A204.1 (cell line): ENCODE measurements at regions not wholly inside any gene's neighbourhood (a gene's known extent, or its start where the extent isn't known, plus 50 kb on each side); places are given as distances from the start of the nearest gene placed in this dataset.
"Not testable (repeated sequence)": the region's sequence is repeated elsewhere in the genome, so short reads cannot be mapped to it uniquely, and the experiment has no call there.

Experiments used
- FAIRE-seq: peaks from 2 replicates; lab custom pipeline; 2012; peaks lifted over from hg19 to GRCh38; lab: Jason Lieb, UNC

DNA sequence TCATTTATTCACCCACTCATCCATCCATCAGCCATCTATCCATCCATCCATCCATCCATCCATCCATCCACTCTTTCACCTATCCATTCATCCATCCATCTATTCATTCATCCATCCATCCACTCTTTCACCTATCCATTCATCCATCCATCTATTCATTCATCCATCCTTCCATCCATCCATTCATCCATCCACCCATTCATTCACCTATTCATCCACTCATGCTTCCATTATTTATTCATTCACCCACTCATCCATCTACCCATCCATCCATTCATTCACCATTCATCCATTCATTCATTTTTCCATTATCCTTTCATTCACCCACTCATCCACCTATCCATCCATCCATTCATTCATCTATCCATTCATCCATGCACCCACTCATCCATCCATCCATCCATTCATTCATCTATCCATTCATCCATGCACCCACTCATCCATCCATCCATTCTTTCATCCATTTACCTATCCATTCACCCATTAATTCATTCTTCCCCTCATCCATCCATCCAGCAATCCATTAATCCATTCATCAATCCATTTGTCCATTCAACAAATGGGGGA is 360.9 kb downstream of the ADGRD1 start:
- FAIRE-seq, result no peak

GRCh38 chr12:131315601-131316000 is 361.9 kb downstream of the ADGRD1 start:
- FAIRE-seq, result no peak

DNA sequence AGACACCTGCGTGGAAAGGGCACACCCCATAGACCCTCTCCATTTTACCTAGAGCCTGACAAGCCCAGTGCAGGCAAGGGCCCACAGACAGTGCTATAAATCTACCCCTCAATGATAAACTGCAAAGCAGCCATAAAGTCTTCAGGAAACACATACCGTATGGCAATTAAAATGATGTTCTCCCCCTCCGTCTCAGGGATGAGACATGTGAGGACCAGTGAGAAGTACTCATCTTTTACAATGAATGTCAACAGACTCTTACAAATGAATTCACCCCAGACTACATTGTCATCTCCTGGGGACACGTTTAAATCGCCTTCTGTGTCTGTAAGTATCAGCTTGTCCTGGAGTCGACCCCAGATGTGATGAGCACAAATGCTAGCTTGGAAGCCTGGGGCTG is 362.7 kb downstream of the ADGRD1 start:
- FAIRE-seq, result no peak

GRCh38 chr12:131318045-131318685 is 364.5 kb downstream of the ADGRD1 start:
- no peak for FAIRE-seq

DNA sequence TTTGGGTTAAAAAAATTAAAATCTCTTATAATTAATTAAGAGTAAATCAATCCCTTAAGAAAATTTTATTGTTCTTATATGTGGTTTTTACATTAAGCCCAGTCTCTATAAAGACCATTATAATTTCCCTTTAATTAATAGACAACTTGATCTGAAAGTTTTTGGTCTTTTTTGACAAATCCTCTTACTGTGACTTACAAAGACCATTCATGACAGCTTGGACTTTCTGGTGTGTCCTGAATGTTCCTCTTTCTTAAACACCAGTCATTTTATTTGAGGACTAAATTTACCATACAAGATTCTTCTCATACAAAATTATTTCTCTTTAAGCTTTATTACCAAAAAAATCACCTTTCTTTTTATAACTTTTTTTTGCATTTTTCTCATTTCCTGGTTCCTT is 368.3 kb downstream of the ADGRD1 start:
- no peak for FAIRE-seq

DNA sequence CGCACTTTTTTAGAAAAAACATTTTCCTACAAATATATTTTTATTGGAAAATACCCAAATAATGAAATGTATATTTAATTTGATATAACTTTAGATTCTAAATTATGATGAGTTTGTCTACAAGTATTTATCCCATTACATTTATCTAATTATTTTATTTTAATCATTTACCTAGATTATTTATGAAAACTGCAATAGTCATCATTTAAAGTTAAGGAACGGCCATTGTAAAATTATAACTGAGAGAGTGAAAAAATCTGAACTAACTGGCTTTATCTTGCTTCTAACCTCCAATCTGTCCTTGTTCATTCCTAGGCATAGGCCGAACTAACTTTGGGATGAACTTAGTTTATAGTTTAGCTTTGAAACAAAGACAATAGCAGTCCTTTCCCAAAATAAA is 368.8 kb downstream of the ADGRD1 start:
- peak; percentile 71 for FAIRE-seq

GRCh38 chr12:131323879-131324278 is 370.2 kb downstream of the ADGRD1 start:
- no peak for FAIRE-seq

DNA sequence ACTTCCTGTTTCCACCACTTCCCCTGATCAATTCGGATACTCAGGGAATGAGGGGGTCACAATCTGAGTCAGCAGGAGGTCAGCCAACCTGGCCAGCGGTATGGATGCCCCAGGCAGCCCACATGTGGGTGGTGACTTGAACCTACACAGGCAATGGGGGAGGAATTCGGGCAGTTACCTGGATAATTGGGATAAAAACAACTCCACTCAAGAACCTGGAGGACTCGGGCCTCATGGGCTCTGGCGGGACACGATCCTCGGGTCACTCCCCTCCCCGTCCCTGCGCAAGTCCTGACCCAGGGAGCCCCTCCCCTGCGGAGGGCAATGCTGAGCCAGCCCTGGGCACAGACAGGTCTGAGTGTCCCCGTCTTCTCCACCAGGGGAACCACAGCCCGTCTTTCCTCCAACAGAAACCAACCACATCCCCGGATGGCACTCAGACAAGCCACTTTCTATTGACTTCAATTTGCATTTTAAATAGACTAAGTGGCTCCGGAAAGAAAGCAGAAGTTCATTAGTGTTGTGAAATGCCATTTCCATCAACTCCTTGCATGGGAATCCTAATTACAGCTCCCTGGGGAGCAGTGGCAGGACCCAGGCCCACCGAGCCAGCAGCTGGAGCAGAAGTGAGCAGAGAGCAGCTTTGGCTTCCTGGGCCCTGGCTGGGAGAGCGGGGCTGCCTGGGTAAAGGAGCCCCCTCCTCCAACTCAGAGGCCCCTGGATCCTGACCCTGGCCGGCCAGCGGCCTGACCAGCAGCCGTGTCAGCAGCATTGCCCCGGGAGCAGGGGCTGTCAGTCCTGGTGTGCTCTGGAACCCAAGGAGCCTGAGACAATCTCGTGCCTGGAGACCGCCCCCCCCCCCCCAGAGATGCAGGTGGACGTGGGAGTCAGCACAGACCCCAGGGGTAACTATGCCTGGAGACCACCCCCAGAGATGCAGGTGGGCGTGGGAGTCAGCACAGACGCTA is 374.1 kb downstream of the ADGRD1 start:
- no peak for FAIRE-seq

DNA sequence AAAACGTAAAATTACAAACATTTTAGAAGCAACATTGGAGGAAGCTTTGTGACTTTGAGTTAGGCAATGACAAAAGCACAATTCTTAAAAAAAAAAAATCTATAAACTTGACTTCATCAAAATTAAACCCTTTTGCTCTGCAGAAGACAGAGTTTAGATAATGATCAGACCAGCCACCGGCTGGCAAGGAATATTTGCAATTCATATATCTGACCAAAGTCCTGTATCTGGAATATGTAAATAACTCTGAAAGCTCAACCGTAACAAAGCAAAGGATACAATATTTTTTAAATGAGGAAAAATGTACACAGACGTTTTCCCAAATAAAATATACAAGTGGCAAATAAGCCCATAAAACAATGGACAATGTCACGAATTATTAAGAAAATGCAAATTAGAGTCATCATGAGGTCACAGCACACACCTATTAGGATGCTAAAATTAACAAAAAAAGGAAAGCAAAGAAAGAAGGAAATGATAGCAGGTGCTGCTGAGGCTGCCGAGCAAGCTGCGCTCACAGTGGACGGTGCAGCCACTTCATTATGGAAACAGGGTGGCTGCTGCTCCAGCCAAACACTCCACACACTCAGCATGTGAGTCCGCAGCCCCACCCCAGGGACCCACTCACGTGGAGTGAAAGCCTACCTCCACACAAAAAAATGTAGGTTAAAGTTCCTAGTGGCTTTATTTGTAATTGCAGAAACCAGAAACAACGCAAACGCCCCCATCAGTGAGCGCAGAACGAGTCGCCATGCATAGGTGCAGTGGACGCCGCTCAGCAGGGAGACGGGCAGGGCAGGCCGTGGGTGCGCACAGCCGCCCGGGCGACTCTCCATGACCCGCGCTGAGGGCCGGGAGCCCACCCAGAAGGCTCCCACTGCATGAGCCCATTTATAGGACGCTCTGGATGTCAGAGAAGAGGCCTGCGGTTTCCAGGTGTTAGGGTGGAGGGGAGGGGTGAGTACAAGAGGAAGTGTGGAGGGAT is 375.4 kb downstream of the ADGRD1 start:
- not testable (repeated sequence) for FAIRE-seq

DNA sequence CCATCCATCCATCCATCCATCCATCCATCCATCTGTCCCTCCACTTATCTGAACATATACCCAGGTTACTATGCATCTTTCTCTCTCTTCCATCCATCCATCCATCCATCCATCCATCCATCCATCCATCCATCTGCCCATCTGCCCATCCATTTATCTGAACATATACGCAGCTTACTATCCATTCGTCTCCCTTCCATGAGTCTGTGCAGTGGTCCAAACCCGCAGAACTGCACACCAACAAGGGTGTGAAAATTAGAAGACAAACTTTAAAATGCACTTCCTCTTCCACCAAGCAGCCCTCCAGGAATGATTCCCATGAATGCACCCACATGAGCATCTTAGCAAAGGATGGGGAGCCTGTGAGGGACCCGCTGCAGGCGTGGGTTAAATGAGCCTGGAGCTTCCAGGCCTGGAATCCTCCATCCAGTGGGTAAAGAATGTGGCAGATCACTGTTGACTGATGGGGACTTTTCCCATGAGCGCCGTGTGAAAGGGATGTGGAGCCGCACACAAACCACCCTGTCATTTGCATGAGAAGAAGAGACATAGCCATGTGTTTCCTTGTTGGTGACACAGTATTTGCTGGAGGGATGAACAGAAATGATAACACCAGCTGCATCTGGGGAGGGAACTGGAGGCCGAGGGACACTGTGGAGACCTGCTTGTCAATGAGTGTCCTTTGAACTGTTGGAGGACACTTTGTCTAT is 376.6 kb downstream of the ADGRD1 start:
- FAIRE-seq, result no peak

GRCh38 chr12:131331148-131331750 is 377.5 kb downstream of the ADGRD1 start:
- FAIRE-seq, result no peak

DNA sequence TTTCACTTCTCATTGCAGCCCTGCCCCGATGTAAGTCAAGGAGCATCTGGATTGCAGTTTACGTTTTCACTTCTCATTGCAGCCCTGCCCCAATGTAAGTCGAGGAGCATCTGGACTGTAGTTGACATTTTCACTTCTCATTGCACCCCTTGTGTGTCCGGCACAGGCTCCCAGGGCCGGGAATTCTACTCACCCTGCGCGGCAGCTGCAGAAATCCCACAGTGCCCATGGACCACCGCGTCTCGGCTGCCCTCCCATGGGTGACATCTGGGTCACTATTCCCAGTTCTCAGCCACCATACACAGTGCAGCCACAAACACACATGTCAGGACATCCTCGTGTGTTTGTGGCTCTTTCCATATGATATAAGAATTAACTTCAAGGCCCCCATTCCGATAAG is 378.5 kb downstream of the ADGRD1 start:
- FAIRE-seq, result no peak

DNA sequence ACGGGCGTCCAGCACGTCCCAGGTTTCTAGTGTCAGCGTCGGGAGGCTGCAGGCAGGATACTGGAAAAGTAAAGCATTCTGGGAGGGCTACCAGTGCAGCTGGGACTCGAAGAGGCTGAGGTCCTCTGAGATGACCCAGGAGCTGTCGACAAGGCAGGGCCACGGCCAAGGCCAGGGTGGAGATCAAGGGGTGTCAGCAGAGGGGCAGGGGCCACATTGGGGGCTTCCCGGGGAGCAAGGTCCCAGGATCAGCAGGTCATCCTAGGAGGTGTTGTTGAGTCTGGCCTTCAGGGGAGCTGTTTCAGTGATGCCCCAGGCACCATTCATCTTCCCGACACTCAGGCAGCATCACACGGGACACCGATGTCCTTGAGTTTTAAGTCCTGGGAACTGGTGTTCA is 377.8 kb upstream of the SFSWAP start:
- FAIRE-seq, result no peak

- FAIRE-seq, result no peak
Measured at GRCh38 chr12:131333621-131334440, 377.1 kb upstream of the SFSWAP start.

DNA sequence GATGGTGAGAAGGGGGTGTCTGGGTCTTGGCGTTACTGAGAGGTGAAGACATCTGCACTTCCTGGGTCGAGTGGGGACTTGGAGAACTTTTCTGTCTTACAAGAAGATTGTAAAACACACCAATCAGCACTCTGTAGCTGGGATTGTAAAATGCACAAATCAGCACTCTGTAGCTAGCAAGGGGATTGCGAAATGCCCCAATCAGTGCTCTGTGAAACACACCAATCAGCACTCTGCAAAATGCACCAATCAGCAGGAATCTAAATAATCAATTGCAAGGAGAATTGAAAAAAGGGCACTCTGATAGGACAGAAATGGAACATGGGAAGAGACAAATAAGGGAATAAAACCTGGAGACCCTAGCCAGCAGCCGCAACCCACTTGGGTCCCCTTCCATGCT is 376.1 kb upstream of the SFSWAP start:
- no peak for FAIRE-seq

DNA sequence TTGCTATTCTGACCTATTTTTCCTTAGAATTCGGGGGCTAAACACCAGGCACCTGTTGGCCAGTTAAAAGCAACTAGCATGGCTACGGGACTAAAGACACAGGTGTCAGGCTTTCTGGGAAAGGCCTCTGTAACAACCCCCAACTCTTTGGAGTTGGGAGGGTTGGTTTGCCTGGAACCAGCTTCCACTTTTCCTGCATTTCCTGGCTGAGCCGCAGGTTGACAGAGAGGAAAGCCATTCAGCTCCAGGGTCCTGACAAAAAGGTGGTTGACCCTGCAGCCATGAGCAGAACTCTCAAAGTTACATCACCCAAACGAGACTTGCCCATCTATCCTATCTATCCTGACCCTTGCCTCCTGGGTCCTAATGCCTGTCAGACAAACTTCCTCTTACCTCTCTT is 375.4 kb upstream of the SFSWAP start:
- no peak for FAIRE-seq

- FAIRE-seq, result not testable (repeated sequence)
Measured at GRCh38 chr12:131337861-131338260, 373.0 kb upstream of the SFSWAP start.

GRCh38 chr12:131340616-131341210 is 370.2 kb upstream of the SFSWAP start:
- FAIRE-seq, result no peak

DNA sequence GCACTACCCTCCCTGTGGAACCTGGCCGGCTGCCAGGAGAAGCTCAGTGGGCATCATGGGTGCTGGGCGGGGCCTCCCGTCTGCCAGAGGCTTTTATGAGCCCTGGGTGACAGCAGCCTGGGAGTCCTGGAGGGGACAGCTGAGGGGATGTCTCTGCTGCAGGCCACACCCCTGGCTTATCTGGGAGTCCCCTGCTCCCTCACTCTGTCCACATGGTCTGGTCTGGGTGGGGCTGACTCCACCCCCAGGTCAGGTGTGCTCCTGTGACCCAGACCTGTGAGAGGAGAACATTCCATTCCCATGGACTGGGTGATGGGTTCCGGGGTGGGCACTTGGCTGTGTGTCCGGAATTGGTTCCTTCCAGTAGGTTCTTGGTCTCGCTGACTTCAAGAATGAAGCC is 369.3 kb upstream of the SFSWAP start:
- not testable (repeated sequence) for FAIRE-seq

DNA sequence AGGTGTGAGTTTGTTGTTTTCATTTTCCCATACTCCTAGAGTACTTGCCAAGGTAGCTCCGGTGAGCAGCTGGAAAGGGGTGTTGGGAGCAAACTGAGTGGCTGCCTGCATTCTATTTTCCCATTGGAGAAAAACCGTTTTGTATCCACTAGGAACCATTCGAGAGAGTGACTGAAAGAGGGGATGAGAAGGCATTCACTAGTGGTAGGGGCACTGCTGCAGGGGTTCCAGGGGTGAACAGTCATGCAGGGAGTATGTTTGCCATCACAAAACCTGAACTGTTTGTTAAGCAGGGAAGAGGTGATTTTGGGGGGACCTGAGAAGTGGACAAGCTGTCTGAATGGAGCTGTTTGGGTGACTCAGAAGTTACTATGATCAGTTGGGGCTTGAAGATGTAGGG is 367.5 kb upstream of the SFSWAP start:
- FAIRE-seq, result not testable (repeated sequence)
